ENCODE measurements at regions not wholly inside any gene's neighbourhood (a gene's known extent, or its start where the extent isn't known, plus 50 kb on each side); places are given as distances from the start of the nearest gene placed in this dataset.

DNA sequence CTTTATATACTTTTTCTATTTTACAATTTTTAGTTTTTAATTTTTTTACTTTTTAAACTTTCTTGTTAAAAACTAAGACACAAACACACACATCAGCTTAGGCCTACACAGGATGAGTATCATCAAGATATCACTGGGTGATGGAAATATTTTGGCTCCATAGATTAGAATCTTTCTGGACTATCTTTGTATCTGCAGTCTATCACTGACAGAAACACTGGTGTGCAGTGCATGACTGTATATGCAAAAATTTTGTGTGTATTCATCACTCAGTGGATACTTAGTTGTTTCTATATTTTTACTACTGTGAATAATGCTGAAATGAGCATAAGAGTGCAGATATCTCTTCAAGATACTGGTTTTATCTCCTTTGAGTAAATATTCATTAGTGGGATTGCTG, 68.0 kb upstream of the GPC6 start:
- Mint-ChIP-seq H3K36me3 (ENCODE audit: insufficient read depth in 2 of 2) (no peaks in the 10 kb centered on the region), H3K4me3 (no peak overlapping the region), H3K9me3 (peaks cover 2 to 3% of the 10 kb centered on the region in 2 donors), H3K4me1 (ENCODE audit: low read depth) (no peaks in the 10 kb centered on the region), H3K27ac (no peak overlapping the region), H3K27me3 (ENCODE audit: low read depth) (no peaks in the 10 kb centered on the region)
- no peak for DNase-seq
- no peak for ATAC-seq (replicated peaks in 1 of 2)

DNA sequence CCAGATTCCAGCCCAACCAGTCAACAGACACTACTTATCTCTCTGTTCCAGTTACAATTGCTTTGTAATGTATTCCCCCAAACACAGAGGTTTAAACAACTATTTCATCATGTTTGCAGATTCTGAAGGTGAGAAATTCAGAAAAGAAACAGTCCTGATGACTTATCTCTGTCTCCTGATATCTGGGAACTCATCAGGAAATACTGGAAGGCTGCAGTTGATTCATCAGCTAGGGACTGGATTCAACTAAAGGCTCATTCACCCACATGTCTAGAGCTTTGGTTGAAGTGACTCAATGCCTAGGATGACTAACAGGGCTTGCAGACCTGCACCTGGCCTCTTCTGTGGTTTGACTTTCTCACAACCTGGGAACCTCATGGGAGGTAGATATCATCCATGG, 56.6 kb upstream of the GPC6 start:
- Mint-ChIP-seq H3K27ac (no peak overlapping the region), H3K27me3 (ENCODE audit: low read depth) (no peaks in the 10 kb centered on the region), H3K36me3 (ENCODE audit: insufficient read depth in 2 of 2) (no peaks in the 10 kb centered on the region), H3K4me3 (no peak overlapping the region), H3K4me1 (ENCODE audit: low read depth) (no peaks in the 10 kb centered on the region), H3K9me3 (peaks cover 2 to 5% of the 10 kb centered on the region in 2 donors)
- no peak for DNase-seq
- ATAC-seq (replicated peaks in 1 of 2), result peak; percentile 58 to 82

GRCh38 chr13:93172109-93172508, 54.5 kb upstream of the GPC6 start:
- no peak overlapping the region for H3K4me3 Mint-ChIP-seq
- DNase-seq (no peak), ATAC-seq (replicated peaks in 1 of 2) (no peak)
- no peaks in the 10 kb centered on the region for H3K36me3 Mint-ChIP-seq (ENCODE audit: insufficient read depth in 2 of 2)
- H3K27ac Mint-ChIP-seq, result no peak overlapping the region
- H3K27me3 Mint-ChIP-seq (ENCODE audit: low read depth), result no peaks in the 10 kb centered on the region
- H3K4me1 Mint-ChIP-seq (ENCODE audit: low read depth), result no peaks in the 10 kb centered on the region
- H3K9me3 Mint-ChIP-seq, result peaks cover 6 to 10% of the 10 kb centered on the region in 2 donors

- peaks cover 6 to 10% of the 10 kb centered on the region in 2 donors for H3K9me3 Mint-ChIP-seq
- no peak overlapping the region for H3K4me3 Mint-ChIP-seq
- no peaks in the 10 kb centered on the region for H3K4me1 Mint-ChIP-seq (ENCODE audit: low read depth)
- ATAC-seq (replicated peaks in 1 of 2) (no peak), DNase-seq (no peak)
- no peaks in the 10 kb centered on the region for H3K27me3 Mint-ChIP-seq (ENCODE audit: low read depth)
- no peak overlapping the region for H3K27ac Mint-ChIP-seq
- no peaks in the 10 kb centered on the region for H3K36me3 Mint-ChIP-seq (ENCODE audit: insufficient read depth in 2 of 2)
These were observed 53.0 kb upstream of the GPC6 start for GRCh38 chr13:93173654-93174053.

GRCh38 chr13:93174260-93174659, 52.3 kb upstream of the GPC6 start:
- no peaks in the 10 kb centered on the region for H3K4me1 Mint-ChIP-seq (ENCODE audit: low read depth)
- H3K9me3 Mint-ChIP-seq, result peaks cover 6 to 10% of the 10 kb centered on the region in 2 donors
- H3K4me3 Mint-ChIP-seq, result no peak overlapping the region
- no peaks in the 10 kb centered on the region for H3K36me3 Mint-ChIP-seq (ENCODE audit: insufficient read depth in 2 of 2)
- H3K27ac Mint-ChIP-seq, result no peak overlapping the region
- DNase-seq (no peak), ATAC-seq (replicated peaks in 1 of 2) (no peak)
- H3K27me3 Mint-ChIP-seq (ENCODE audit: low read depth), result no peaks in the 10 kb centered on the region
